OCI-LY7 (cell line): ENCODE measurements at regions not wholly inside any gene's neighbourhood (a gene's known extent, or its start where the extent isn't known, plus 50 kb on each side); places are given as distances from the start of the nearest gene placed in this dataset.

Experiments used
- EZH2phosphoT487 ChIP-seq: fragments of 200-600 bp; sonication (generic); IDR thresholded peaks from 2 replicates; pipeline ENCODE4 v1.6.1; 2018; ENCODE audit warnings: low read depth, borderline replicate concordance, mild to moderate bottlenecking, mixed run types, antibody characterized with exemption, low read length, moderate library complexity, mixed read lengths
- TF ChIP-seq, protein P1 (sequence below): fragments of 200-600 bp; sonication (generic); conservative IDR thresholded peaks from 2 replicates; pipeline ENCODE4 v1.5.1; 2014; ENCODE audit warnings: mild to moderate bottlenecking, antibody characterized with exemption, low read length, moderate library complexity, mixed read lengths

DNA sequence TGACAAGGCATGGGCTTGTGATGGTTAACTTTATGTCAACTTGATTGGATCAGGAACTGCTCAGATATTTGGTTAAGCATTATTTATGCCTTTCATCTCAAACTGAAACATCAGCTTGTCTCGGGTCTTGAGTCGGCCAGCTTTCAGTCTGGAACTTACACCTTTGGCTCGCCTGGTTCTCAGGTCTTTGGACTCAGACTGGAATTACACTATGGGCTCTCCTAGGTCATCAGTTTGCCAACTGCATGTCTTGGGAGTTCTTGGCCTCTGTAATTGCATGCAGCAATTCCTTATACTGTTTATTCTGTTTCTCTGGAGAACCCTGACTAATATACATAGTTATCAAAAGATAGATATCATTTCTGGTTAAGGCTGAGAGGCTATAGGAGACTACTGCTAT, 653.7 kb downstream of the ADGRL2 start:
- TF ChIP-seq, protein P1, sequence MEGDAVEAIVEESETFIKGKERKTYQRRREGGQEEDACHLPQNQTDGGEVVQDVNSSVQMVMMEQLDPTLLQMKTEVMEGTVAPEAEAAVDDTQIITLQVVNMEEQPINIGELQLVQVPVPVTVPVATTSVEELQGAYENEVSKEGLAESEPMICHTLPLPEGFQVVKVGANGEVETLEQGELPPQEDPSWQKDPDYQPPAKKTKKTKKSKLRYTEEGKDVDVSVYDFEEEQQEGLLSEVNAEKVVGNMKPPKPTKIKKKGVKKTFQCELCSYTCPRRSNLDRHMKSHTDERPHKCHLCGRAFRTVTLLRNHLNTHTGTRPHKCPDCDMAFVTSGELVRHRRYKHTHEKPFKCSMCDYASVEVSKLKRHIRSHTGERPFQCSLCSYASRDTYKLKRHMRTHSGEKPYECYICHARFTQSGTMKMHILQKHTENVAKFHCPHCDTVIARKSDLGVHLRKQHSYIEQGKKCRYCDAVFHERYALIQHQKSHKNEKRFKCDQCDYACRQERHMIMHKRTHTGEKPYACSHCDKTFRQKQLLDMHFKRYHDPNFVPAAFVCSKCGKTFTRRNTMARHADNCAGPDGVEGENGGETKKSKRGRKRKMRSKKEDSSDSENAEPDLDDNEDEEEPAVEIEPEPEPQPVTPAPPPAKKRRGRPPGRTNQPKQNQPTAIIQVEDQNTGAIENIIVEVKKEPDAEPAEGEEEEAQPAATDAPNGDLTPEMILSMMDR, result no peak
- no peak for TF ChIP-seq EZH2phosphoT487
